ENCODE measurements at regions not wholly inside any gene's neighbourhood (a gene's known extent, or its start where the extent isn't known, plus 50 kb on each side); places are given as distances from the start of the nearest gene placed in this dataset.

DNA sequence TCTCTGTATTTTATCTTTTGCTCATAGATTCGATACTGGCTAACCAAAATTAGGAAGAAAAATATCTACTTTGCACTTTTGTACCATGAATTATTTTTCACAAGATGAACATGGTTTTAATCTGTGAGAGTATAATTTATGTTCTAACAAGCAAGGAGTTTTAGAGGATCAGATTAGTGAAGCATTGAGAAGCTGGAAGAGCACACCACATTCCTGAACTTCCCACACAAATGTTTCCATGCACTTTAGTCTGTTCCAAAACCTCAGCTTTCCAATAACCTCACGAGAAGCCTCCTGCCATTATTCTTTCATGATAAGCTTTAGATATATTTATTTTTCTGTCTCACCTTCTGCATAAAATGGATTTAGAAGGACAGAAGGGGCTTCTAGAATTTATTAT lies 98.7 kb upstream of the MPDZ start:
- DNase-seq = no peak

DNA sequence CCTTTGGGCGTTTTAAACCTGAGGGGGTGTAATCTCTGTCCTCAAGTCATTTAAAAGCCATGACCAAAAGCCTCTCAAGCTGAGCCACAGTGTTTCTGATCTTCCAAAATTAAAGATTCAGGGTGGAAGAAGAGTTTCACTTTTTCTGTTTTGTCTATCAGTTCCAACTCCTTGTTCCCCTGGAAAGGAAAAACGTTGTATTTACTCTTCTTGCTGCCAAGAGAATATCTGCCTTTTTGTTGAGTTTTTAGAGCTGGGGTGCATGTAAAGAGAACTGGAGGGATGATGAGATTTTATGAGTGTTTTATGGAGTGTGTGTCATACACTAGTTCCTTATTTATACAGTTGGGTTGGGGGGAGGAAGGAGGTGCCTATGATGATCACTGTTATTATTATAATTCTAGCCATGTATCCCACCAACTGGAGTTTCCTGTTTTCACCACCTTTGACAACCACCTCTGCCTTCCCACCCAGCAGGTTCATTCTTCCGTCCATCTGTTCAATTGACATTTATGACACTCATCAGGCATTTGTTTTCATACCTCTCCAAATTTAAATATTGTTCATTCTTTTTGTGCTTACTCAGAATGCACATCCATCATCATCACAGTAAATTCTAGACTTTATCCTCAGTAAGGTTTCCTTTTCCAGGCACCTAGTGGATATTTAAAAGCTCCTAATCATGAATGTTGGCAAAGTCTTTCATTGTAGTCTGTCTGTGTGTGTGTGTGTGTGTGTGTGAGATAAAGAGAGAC lies 97.9 kb upstream of the MPDZ start:
- DNase-seq = no peak

DNA sequence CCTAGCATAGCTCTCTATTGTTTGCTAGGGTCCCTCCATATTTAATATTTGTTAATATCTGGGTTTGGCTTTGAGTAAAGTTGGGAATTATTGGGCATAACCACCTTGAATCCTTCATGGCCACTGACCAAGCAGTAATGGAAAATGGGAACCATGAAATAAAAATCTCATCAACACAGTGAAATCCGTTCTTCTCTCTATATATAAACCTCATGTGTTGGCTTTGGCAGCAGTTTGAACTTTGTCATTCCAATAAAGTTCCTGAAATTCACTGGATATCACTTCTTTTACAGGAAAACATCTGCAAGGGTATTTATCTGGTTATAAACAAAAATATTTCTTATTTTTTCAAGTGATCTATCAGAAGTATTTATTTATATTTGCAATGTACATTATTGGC lies 93.0 kb upstream of the MPDZ start:
- no peak for DNase-seq

DNA sequence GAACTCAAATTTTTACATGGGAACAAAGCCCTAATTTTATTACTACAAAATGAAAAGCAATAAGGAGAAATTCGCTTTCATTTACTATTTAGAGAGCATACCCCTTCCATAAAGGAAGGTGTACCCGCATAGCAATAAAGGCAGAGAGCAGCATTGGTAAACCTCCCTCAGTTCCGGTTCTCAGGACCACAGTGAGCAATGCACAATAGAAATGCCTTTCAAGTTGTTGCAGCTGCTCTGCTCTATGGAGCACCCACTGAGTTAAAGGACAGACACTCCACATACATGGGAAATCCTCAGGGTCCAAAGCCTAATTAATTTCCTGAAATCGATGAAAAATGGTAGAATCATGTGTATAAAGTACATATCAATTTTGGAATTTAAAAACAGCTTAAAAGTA lies 89.9 kb upstream of the MPDZ start:
- no peak for DNase-seq

DNA sequence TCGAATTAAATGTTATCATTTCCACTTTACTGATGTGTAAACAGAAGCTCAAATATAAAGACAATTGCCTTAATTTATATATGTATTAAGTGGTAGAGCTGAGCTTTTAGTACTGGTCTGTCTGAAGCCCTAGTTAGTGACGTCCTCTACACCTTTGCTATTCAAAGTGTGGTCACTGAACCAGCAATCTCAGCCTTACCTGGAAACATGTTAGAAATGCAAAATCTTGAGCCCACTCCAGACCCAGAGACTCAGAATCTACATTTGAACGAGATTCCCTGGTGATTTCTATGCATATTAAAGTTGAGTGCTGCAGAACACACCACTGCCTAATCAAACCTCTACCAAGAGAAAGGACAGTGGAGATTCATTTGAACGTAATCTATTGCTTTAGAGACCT lies 88.3 kb upstream of the MPDZ start:
- no peak for DNase-seq

DNA sequence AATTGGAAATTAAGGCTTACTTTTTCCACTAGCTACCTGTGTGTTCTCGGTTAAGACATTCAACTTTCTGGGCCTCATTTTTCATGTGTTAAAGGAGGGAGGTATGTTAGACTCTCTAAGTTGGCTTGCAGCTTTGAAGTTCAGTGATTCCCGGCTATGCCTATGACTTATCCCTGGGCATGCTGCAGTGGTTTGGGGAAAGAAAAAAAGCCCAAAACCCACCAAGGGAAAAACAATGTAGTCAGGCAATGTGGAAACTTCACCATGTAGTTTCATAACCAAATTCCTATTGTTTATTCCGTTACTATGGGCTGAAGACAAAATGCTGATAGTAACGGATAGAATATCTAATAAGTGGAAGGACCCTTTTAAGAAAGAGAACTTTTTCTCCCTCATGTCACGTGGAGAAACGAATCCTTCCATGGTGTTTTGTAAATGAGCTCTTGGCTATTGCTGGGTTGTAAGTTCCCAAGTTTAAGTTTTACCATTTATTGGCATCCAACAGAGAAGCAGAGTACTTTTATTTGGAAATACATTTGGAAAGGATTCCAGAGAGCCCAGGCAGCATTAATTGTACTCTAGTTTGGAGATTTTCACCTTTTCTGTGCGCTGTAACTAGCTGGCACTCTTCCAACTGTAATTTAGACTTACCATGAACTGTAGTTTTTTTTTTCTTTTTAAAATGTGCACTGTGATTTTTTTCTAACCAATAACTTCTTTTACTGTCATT lies 84.9 kb upstream of the MPDZ start:
- DNase-seq = no peak

DNA sequence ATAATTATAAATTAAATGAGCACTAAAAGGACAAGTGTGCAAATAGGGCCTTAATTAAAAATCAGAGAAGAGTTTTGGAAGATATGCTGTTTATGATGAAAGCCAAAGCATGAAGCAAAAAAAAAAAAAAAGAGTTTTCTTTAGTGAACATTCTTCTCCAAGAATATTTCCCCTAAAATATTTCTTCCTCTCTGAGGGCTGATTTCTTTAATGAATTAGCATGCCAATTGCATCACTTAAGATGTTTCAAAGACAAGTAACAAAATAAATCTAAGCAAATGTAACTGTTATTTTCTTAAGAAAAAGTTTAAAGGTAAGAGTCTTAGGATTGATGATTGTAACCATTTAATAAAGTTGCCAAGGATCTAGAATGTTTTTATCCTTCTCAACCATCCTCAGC lies 81.6 kb upstream of the MPDZ start:
- no peak for DNase-seq

DNA sequence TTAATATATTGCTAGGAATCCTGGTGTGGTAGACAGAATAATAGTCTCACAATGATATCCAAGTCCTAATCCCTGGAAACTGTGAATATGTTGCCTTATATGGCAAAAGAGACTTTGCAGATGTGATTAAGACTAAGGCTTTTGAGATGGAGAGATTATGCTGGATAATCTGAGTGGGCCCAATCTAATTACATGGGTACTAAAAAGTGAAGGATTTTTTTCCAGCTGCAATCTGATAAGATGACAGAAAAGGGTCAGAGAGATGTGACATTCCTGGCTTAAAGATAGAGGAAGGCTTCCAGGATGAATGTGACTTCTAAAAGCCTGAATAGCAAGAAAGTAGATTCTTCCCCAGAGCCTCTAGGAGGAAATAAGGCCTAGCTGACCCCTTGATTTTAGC lies 80.7 kb upstream of the MPDZ start:
- no peak for DNase-seq

DNA sequence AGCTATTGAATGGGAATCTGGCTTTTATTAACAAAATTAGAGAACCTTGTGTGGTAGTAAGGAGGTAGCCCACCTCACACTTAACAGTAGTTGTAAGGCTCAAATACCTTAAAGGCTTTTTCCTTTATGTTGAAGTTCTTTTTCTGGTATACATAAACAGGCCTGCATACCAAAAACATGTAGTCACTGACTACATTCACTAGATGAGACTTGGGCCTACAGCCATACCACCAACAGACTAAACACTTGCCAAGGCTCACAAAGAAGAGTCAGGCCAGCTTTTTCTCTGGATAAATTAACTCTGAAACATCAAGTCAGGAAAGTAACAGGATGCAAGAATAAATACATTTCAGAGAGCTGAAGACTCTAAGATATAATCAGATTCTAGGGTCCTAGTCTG lies 78.6 kb upstream of the MPDZ start:
- no peak for DNase-seq

DNA sequence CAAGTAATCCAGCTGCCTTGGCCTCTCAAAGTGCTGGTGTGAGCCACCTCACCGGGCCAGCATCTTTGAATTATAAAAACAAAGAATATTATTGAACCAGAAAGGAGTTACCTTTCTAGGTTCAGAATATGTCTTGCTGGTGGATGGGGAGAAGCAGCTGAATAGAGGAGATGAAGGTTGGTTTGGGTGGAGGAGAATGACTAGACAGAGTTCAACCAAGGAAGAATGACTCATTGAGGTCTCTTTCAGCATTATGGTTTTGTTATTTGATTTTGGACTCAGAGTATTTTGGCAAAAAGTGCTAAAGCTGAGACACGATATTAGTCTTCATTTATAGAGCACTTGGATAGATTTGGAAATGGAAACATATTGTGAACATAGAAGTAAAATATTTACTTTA lies 75.2 kb upstream of the MPDZ start:
- DNase-seq = no peak

DNA sequence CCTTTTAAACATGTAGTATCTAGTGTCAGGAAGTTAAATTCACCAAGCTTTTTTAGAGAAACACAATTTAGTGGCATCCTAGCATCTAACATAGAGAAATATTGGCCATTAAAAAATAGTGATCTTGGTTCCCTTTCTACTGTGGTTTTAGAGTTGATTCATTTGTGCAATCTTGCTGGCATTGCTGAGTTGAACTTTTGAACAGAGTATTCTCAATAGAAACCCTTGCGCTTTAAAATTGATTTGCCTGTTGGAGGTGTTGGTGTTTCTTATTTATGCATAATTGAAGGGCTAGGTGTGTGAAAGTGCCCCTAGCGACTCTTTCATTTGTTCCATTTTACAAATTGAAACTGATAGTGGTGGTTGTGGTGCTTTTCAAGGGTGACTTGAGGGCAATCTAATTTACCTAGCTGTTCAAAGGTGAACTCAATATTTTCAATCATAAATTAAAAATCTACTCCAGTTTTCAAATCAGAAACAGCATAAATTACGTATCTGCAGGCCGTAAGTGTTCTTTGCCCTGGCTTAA lies 73.0 kb upstream of the MPDZ start:
- DNase-seq = no peak

DNA sequence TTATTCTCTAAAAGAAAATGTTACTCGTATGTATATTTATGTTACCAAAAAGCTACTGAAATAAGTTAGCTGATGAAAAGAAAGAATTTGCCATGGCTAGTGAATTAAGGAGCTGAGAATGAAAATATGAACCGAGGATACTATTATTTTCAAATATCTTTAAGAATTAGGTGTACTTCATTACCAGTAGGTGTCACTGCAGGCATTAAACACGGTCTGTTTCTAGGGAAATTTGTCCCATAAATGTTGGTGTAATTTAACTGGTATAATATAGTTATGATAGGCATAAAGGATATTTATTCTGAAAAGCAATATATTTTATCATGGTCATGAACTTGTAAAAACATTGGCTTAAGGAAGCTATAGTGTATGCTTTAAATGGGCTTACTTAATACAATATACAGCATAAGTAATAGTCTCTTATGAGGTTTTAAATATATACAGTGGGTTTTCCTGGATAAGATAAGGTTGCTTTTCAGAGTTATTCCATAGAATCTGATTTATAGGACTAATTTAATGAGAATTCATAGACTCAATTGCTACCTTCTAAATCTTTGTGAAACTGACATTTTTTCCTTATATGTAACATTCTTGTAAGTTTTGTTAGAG lies 72.4 kb upstream of the MPDZ start:
- DNase-seq = peak; percentile 61

DNA sequence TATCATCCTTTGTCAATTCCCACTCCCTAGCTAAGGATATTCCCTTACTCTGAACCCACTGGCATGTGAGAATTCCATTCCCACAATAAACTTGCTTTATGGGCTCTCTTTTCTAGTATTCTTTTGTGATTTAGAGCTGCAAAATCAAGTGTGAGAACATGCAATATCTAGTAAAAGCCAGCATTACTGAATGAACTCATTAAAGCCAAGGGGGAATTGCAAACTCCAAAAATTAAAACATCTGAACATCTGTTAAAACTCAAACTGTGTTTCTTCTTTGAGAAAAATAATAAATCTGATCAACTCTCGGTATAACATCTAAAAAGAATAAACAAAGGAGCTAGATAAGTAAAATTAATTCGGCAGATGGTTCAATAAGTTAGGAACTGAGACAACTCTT lies 53.1 kb upstream of the MPDZ start:
- DNase-seq = no peak

DNA sequence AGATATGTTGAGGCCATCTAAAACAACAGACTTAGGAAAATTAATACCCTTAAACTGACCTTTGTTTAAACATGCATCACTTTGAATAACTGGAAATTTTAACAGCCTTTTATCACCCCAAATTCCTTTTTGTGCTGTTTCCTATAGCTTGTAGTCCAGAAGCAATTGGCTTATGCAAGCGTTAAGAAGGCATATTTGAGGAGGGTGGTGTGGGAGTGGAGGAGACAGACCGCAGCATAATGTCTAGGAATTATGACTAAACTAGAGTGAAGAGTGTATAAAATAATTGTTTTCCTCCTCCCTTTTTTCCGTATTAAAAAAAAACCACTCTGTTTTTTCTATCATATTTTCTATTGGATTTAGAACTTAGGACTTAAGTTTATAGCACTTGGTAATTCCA lies 51.8 kb upstream of the MPDZ start:
- DNase-seq = no peak

DNA sequence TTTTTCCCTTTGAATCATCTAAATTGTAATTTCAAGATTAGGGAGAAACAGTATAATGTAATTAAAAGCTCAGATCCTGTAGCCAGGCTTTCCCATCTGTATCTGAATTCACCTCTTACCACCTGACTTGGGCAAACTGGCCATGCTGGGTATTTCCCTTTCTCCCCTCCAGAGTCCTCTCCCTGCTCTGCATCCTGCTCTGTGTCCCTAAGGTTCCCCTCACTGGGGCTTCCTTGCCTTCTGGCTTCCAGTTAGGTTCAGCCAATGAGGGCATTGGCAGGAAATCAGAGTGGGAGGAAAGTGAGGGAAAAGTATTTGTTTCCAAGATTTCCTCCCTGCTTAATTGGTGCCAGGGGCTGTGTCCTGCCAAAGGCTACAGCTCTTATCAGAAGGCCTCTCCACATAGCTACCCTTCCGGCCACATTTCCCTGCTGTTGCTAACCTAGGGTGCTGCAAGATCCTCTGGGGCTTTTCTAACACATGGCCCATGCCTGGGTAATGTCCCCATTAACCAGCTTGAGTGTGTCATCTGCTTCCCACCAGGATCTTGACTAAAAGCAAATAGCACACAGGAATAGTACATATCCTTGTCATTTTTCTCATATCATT lies 51.0 kb upstream of the MPDZ start:
- DNase-seq = no peak

All from NCI-H1105 (cell line).